Gastroesophageal sphincter (tissue), 4 donors: ENCODE measurements at regions not wholly inside any gene's neighbourhood (a gene's known extent, or its start where the extent isn't known, plus 50 kb on each side); places are given as distances from the start of the nearest gene placed in this dataset.

ENCODE experiments used
- ATAC-seq: fragments of 150-250 bp; one replicate; pipeline ENCODE4 v1.9.1; 2016; ENCODE audit warnings: mild to moderate bottlenecking, moderate library complexity
- H3K27ac ChIP-seq, 4 donors: fragments of 200-600 bp; sonication (generic) in 3 of 4; 1 replicate in 3 of 4; 2 replicates in 1 of 4; pipeline ENCODE4 v1.5.1; 2016 to 2019
- H3K27me3 ChIP-seq: fragments of 200-600 bp; sonication (generic); one replicate; pipeline ENCODE4 v1.5.1; 2019
- H3K36me3 ChIP-seq, 2 donors: fragments of 200-600 bp; sonication (generic); one replicate each; pipeline ENCODE4 v1.5.1; 2019; ENCODE audit warnings: control low read depth in 1 of 2
- H3K4me1 ChIP-seq, 3 donors: fragments of 200-600 bp; sonication (generic); 1 replicate in 2 of 3; 2 replicates in 1 of 3; pipeline ENCODE4 v1.5.1; 2016 to 2019; ENCODE audit warnings: control low read depth in 2 of 3
- H3K4me3 ChIP-seq, 2 donors: fragments of 200-600 bp; sonication (generic); one replicate each; pipeline ENCODE4 v1.5.1; 2019; ENCODE audit warnings: mild to moderate bottlenecking in 1 of 2, moderate library complexity in 1 of 2
- H3K9me3 ChIP-seq, 3 donors: fragments of 200-600 bp; sonication (generic); one replicate each; pipeline ENCODE4 v1.5.1; 2017 to 2019; ENCODE audit warnings: control low read depth in 2 of 3
- CTCF ChIP-seq, 4 experiments: fragments of 200-600 bp in 2 of 4; fragments of 450-650 bp in 2 of 4; sonication (generic) in 1 of 4; IDR thresholded peaks; one replicate each; pipeline ENCODE4 v1.5.1; 2017 to 2019; ENCODE audit warnings: antibody characterized with exemption in 4 of 4, mild to moderate bottlenecking in 2 of 4, moderate library complexity in 2 of 4
- EP300 ChIP-seq: sonication (generic); formaldehyde crosslinking; IDR thresholded peaks from one replicate; pipeline ENCODE4 v1.6.1; 2017; ENCODE audit warnings: antibody characterized with exemption, mild to moderate bottlenecking
- POLR2A ChIP-seq, 2 donors: fragments of 450-650 bp; IDR thresholded peaks; one replicate each; pipeline ENCODE4 v1.6.1; 2017; ENCODE audit warnings: antibody characterized with exemption in 2 of 2, mild to moderate bottlenecking in 2 of 2, moderate library complexity in 1 of 2
- POLR2AphosphoS5 ChIP-seq: sonication (generic); formaldehyde crosslinking; IDR thresholded peaks from one replicate; pipeline ENCODE4 v1.6.1; 2017; ENCODE audit warnings: antibody characterized with exemption
- WGBS, 2 donors: methylation state at CpG; one replicate each; pipeline ENCODE4 v1.1.5; 2018; ENCODE audit warnings: low coverage in 1 of 2; 5-methylcytosine and 5-hydroxymethylcytosine counted together

GRCh38 chr2:47257946-47258348 is 81.6 kb upstream of the CALM2 start:
- H3K36me3 ChIP-seq: no peaks in the 10 kb centered on the region
- no peak overlapping the region for H3K27ac ChIP-seq
- no peak overlapping the region for H3K4me3 ChIP-seq
- WGBS, 2 donors: 100% methylated on average over 2 of the region's 2 CpGs
- H3K27me3 ChIP-seq: no peaks in the 10 kb centered on the region
- no peak for TF ChIP-seq CTCF (IDR thresholded peaks at IDR 0.05)
- no peak for TF ChIP-seq POLR2AphosphoS5
- TF ChIP-seq POLR2A (IDR thresholded peaks at IDR 0.05): no peak
- TF ChIP-seq EP300: no peak
- no peaks in the 10 kb centered on the region for H3K4me1 ChIP-seq
- ATAC-seq: no peak
- no peaks in the 10 kb centered on the region for H3K9me3 ChIP-seq

GRCh38 chr2:47256416-47257087 is 80.2 kb upstream of the CALM2 start:
- ATAC-seq: no peak
- H3K4me1 ChIP-seq: no peaks in the 10 kb centered on the region
- no peak for TF ChIP-seq EP300
- no peak for TF ChIP-seq CTCF (IDR thresholded peaks at IDR 0.05)
- H3K36me3 ChIP-seq: no peaks in the 10 kb centered on the region
- 74 to 76% methylated on average over 6 to 9 of the region's 9 CpGs for WGBS, 2 donors
- no peak overlapping the region for H3K27ac ChIP-seq
- H3K9me3 ChIP-seq: no peaks in the 10 kb centered on the region
- H3K4me3 ChIP-seq: no peak overlapping the region
- H3K27me3 ChIP-seq: no peaks in the 10 kb centered on the region

- 90 to 100% methylated on average over 1 to 2 of the region's 4 CpGs for WGBS, 2 donors
- no peak for TF ChIP-seq POLR2A (IDR thresholded peaks at IDR 0.05)
- TF ChIP-seq EP300: no peak
- TF ChIP-seq POLR2AphosphoS5: no peak
- no peak for TF ChIP-seq CTCF (IDR thresholded peaks at IDR 0.05)
Observed at GRCh38 chr2:47255794-47256193, 79.5 kb upstream of the CALM2 start.

GRCh38 chr2:47254464-47254863 is 78.2 kb upstream of the CALM2 start:
- 84 to 100% methylated on average over 2 to 5 of the region's 5 CpGs for WGBS, 2 donors
- ATAC-seq: no peak
- no peak overlapping the region for H3K4me3 ChIP-seq
- H3K4me1 ChIP-seq: peaks cover 0 to 4% (median 0%) of the 10 kb centered on the region in 3 donors
- H3K9me3 ChIP-seq: no peaks in the 10 kb centered on the region
- no peak for TF ChIP-seq POLR2A (IDR thresholded peaks at IDR 0.05)
- H3K27me3 ChIP-seq: no peaks in the 10 kb centered on the region
- no peak overlapping the region for H3K27ac ChIP-seq
- H3K36me3 ChIP-seq: no peaks in the 10 kb centered on the region

More at GRCh38 chr2:47255794-47256193, 79.5 kb upstream of the CALM2 start:
- Histone ChIP-seq H3K9me3 (no peaks in the 10 kb centered on the region), H3K27ac (no peak overlapping the region), H3K36me3 (no peaks in the 10 kb centered on the region), H3K4me3 (no peak overlapping the region), H3K27me3 (no peaks in the 10 kb centered on the region), H3K4me1 (no peaks in the 10 kb centered on the region)
- no peak for ATAC-seq

GRCh38 chr2:47253447-47253846 is 77.1 kb upstream of the CALM2 start:
- WGBS, 2 donors: 82 to 96% methylated on average over 4 to 5 of the region's 5 CpGs
- ATAC-seq: no peak

More at GRCh38 chr2:47253447-47253846, 77.1 kb upstream of the CALM2 start:
- H3K27me3 ChIP-seq: no peaks in the 10 kb centered on the region
- H3K36me3 ChIP-seq: no peaks in the 10 kb centered on the region
- no peak overlapping the region for H3K4me3 ChIP-seq
- H3K9me3 ChIP-seq: no peaks in the 10 kb centered on the region
- peaks cover 0 to 10% (median 0%) of the 10 kb centered on the region in 3 donors for H3K4me1 ChIP-seq
- TF ChIP-seq POLR2AphosphoS5 (no peak), CTCF (IDR thresholded peaks at IDR 0.05) (no peak), POLR2A (IDR thresholded peaks at IDR 0.05) (no peak), EP300 (no peak)
- H3K27ac ChIP-seq: no peak overlapping the region
